A673 (cell line): ENCODE measurements at regions not wholly inside any gene's neighbourhood (a gene's known extent, or its start where the extent isn't known, plus 50 kb on each side); places are given as distances from the start of the nearest gene placed in this dataset.

Experiments
- BruUV-seq: library from RNA; stranded (reverse); fragments of 400-500 nt; replicated peaks from 2 replicates; lab custom pipeline; 2021; lab: Mats Ljungman, UMichigan
- CTCF ChIA-PET: fragments of 300-600 bp; sonication (Branson Sonifier 250); formaldehyde crosslinking; loops from one replicate; lab custom pipeline; 2022; ENCODE audit warnings: antibody characterized with exemption; lab: Charles Lee
- POLR2A ChIA-PET: fragments of 300-600 bp; sonication (Branson Sonifier 250); formaldehyde crosslinking; loops from one replicate; lab custom pipeline; 2022; ENCODE audit warnings: antibody characterized with exemption; ENCODE audit not compliant: low non-redundant PET; lab: Charles Lee
- DNase-seq: peaks from one replicate; pipeline ENCODE4 v3.0.0-alpha.2; 2015; ENCODE audit warnings: low spot score
- H3K27ac ChIP-seq: fragments of 200-600 bp; sonication (generic); 2 replicates; pipeline ENCODE4 v1.5.1; 2016; ENCODE audit warnings: mixed run types, low read depth, mild to moderate bottlenecking, mixed read lengths, antibody characterized with exemption, low read length; ENCODE audit not compliant: poor library complexity, severe bottlenecking
- H3K27me3 ChIP-seq: fragments of 200-600 bp; sonication (generic); replicated peaks from 2 replicates; pipeline ENCODE4 v1.6.1; 2017; ENCODE audit warnings: mixed run types, low read depth, mild to moderate bottlenecking, mixed read lengths, antibody characterized with exemption, low read length; ENCODE audit not compliant: insufficient read depth, poor library complexity
- H3K36me3 ChIP-seq: fragments of 200-600 bp; sonication (generic); 2 replicates; pipeline ENCODE4 v1.6.1; 2016; ENCODE audit warnings: mixed run types, mild to moderate bottlenecking, mixed read lengths, antibody characterized with exemption, low read length; ENCODE audit not compliant: insufficient read depth, poor library complexity, severe bottlenecking
- H3K4me1 ChIP-seq: fragments of 200-600 bp; sonication (generic); 2 replicates; pipeline ENCODE4 v1.6.1; 2017; ENCODE audit warnings: mixed run types, mild to moderate bottlenecking, mixed read lengths, antibody characterized with exemption, low read length; ENCODE audit not compliant: insufficient read depth, poor library complexity, severe bottlenecking
- H3K4me3 ChIP-seq: fragments of 200-600 bp; sonication (generic); 2 replicates; pipeline ENCODE4 v1.5.1; 2016; ENCODE audit warnings: low read depth, mixed run types, mild to moderate bottlenecking, mixed read lengths, low read length; ENCODE audit not compliant: poor library complexity, severe bottlenecking
- H3K9me3 ChIP-seq: fragments of 200-600 bp; sonication (generic); 2 replicates; pipeline ENCODE4 v1.6.1; 2016; ENCODE audit warnings: mixed run types, low read depth, mild to moderate bottlenecking, mixed read lengths, antibody characterized with exemption, low read length; ENCODE audit not compliant: poor library complexity, severe bottlenecking
- EZH2 ChIP-seq: fragments of 200-600 bp; sonication (generic); IDR thresholded peaks from 2 replicates; pipeline ENCODE4 v1.6.1; 2017; ENCODE audit warnings: borderline replicate concordance, low read depth, mild to moderate bottlenecking, mixed read lengths, antibody characterized with exemption, low read length; ENCODE audit not compliant: poor library complexity, severe bottlenecking
- intact Hi-C: fragments of 100-400 bp; cut with micrococcal nuclease; formaldehyde crosslinking; loops from one replicate; pipeline ENCODE4 v1.10.0; 2022; ENCODE audit not compliant: unreplicated experiment
- TF ChIP-seq, protein P1 (sequence below): fragments of 300-800, 200-600 bp; sonication (generic); conservative IDR thresholded peaks from 2 replicates; pipeline ENCODE4 v1.5.1; 2017; ENCODE audit warnings: low read depth, mild to moderate bottlenecking, antibody characterized with exemption, low read length, moderate library complexity, mixed read lengths

DNA sequence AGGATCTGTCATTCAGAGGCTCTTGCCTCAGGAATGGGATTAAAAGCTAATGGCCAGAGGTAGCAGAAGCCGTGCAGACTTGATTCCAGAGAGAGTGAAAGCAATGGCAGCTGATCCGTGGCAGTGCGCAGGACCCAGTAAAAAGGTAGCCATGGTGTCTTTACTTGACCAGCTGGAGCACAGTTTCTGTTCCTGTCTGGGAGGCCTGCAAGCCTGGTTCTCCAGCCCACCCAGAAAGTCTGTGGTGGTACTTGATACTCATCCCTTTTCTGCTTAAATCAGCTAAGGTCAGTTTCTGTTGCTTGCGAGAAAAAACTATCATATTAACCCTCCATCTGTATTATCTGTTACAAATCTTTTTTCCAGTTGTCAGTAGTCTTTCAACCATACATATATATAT, 86.7 kb downstream of the RPS6KA4 start:
- BruUV-seq = no TSS peak
- CTCF ChIA-PET = no interaction called here

DNA sequence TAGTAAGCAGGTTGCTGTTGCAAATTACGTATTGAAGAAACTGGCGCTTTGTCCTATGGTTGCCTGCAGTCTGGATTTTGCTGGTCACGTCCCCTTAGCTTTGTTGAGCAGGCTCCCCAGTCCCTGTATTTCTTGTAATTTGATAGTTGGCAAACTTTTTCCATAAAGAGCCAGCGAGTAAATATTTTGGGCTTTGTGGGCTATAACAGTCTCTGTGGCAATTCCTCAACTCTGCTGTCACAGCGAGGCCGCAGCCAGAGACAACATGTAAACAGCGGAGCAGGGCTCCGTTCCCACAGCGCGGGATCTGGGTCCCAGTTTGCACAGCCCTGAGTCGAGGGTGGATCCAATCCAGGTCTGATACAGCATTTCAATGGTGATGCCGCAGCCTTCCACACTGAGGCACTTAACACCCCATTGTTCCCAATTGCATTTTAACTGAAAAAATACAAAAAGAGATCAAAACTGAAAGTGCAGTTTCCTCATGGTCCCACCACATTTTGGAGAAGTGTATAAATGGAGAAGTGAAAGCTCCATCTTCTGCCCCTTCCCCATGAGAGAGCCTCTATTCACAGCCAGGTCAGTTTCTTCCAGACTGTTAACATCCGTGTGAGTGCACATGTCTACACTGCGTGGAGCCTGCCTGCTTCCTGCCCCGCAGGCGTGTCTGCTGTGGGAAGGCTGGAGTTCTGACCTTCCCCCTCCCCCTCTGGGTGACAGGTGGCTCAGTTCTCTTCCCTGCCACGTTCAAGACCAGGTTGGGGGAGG, 89.1 kb downstream of the RPS6KA4 start:
- POLR2A ChIA-PET = no interaction called here
- Histone ChIP-seq H3K4me1 (peaks cover 16% of the 10 kb centered on the region), H3K27ac (no peak overlapping the region), H3K36me3 (no peaks in the 10 kb centered on the region), H3K9me3 (no peaks in the 10 kb centered on the region), H3K27me3 (no peaks in the 10 kb centered on the region), H3K4me3 (peak overlapping the region; percentile 39)
- intact Hi-C loops = loop anchor here (1.0 kb wide), 1 partner anchor 203 kb away; no protein-coding TSS in a partner anchor
- DNase-seq = peak; percentile 27
- CTCF ChIA-PET = interaction anchor here (0.5 to 2.9 kb wide), 9 partner anchors 23 to 241 kb away, joined by 3 to 33 read pairs (median 4); partner anchors contain the start of genes PRDX5 and TRMT112
- no TSS peak for BruUV-seq
- TF ChIP-seq EZH2 = no peak
- TF ChIP-seq, protein P1, sequence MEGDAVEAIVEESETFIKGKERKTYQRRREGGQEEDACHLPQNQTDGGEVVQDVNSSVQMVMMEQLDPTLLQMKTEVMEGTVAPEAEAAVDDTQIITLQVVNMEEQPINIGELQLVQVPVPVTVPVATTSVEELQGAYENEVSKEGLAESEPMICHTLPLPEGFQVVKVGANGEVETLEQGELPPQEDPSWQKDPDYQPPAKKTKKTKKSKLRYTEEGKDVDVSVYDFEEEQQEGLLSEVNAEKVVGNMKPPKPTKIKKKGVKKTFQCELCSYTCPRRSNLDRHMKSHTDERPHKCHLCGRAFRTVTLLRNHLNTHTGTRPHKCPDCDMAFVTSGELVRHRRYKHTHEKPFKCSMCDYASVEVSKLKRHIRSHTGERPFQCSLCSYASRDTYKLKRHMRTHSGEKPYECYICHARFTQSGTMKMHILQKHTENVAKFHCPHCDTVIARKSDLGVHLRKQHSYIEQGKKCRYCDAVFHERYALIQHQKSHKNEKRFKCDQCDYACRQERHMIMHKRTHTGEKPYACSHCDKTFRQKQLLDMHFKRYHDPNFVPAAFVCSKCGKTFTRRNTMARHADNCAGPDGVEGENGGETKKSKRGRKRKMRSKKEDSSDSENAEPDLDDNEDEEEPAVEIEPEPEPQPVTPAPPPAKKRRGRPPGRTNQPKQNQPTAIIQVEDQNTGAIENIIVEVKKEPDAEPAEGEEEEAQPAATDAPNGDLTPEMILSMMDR = no peak

More for the DNA sequence above, 86.7 kb downstream of the RPS6KA4 start:
- DNase-seq = no peak
- no peak overlapping the region for H3K27ac ChIP-seq
- H3K27me3 ChIP-seq = peaks cover 3% of the 10 kb centered on the region
- TF ChIP-seq EZH2 = no peak
- TF ChIP-seq, protein P1 = no peak
- peaks cover 16% of the 10 kb centered on the region for H3K4me1 ChIP-seq
- intact Hi-C loops = no loop called here
- POLR2A ChIA-PET = no interaction called here
- no peaks in the 10 kb centered on the region for H3K36me3 ChIP-seq
- no peak overlapping the region for H3K4me3 ChIP-seq
- no peaks in the 10 kb centered on the region for H3K9me3 ChIP-seq

DNA sequence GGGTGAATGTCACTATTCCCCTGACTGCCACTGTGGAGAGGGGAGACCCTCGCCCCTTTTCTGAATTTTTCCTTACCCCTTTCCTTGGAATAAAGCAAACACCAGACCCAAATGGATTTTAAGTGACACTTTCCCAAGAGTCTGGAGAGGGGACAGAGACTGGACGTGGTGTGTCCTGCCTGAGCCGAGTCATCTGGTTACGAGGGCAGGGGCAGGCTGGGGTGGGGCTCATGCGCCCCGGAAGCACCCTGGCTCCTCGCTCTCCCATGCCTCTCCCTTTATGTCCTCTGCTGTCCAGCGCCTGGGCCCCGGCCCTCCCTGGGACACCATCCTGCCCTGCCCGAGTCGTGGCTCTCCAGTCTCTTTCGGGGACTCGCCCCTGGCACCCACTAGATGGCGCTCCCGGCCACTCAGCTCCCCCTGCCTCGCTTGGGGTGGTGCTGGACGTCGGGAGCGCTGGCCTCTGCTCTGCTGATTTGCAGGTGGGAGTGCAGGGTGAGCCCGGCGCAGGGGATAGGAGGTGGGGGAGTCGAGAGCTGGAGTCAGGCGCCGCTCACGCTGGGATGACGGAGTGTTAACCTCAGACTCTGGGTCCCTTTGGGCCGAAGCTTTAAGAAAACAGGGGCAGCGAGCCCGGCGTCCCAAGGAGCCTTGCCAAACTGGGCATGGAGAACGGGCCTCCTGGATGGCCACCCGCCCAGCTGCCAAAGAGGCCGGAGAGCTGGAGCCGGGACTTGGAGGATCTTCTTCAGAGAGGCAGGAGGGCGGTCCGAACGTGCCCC, 89.8 kb downstream of the RPS6KA4 start:
- Histone ChIP-seq H3K36me3 (no peaks in the 10 kb centered on the region), H3K9me3 (no peaks in the 10 kb centered on the region), H3K4me3 (peak overlapping the region; percentile 39), H3K27me3 (no peaks in the 10 kb centered on the region), H3K27ac (no peak overlapping the region), H3K4me1 (peaks cover 16% of the 10 kb centered on the region)
- DNase-seq = peak; percentile 85
- intact Hi-C loops = loop anchor here (1.0 kb wide), 1 partner anchor 203 kb away; no protein-coding TSS in a partner anchor
- ChIA-PET POLR2A (no interaction called here), CTCF (interaction anchor here (0.5 to 2.9 kb wide), 18 partner anchors 9 to 642 kb away, joined by 3 to 33 read pairs (median 4); partner anchors contain the start of genes FERMT3, PRDX5 and TRMT112)
- no TSS peak for BruUV-seq
- TF ChIP-seq EZH2 = no peak
- TF ChIP-seq, protein P1 = peak; percentile 96
